GM12878 (cell line): ENCODE measurements at regions not wholly inside any gene's neighbourhood (a gene's known extent, or its start where the extent isn't known, plus 50 kb on each side); places are given as distances from the start of the nearest gene placed in this dataset.

Experiments used
- ATF2 ChIP-seq: IDR thresholded peaks from 2 replicates; pipeline ENCODE4 v1.6.1; 2012; ENCODE audit warnings: low read length, inconsistent platforms
- CTCF ChIP-seq, 3 experiments: IDR thresholded peaks in 2 of 3; conservative IDR thresholded peaks in 1 of 3; 2 replicates each; pipeline ENCODE4 v1.5.1; 2011; ENCODE audit warnings: low read depth in 3 of 3, low read length in 3 of 3, mild to moderate bottlenecking in 3 of 3, control low read depth in 2 of 3, moderate library complexity in 2 of 3, inconsistent platforms in 1 of 3, mixed read lengths in 1 of 3; ENCODE audit not compliant: control insufficient read depth in 2 of 3, insufficient read depth in 1 of 3; ENCODE audit errors: extremely low read depth in 1 of 3
- EP300 ChIP-seq, 2 experiments: fragments of 150-350 bp in 1 of 2; IDR thresholded peaks; 2 replicates each; pipeline ENCODE4 v1.6.1; 2011 to 2012; ENCODE audit warnings: low read depth in 2 of 2, low read length in 2 of 2, borderline replicate concordance in 1 of 2, improper control_type of control experiment in 1 of 2, inconsistent platforms in 1 of 2; ENCODE audit not compliant: control insufficient read depth in 1 of 2
- EZH2 ChIP-seq: IDR thresholded peaks from 2 replicates; pipeline ENCODE4 v1.6.1; 2012; ENCODE audit warnings: low read depth, mild to moderate bottlenecking, control low read depth, inconsistent platforms, low read length, borderline replicate concordance; ENCODE audit not compliant: control insufficient read depth
- FOXK2 ChIP-seq: fragments of 450-650 bp; IDR thresholded peaks from 2 replicates; pipeline ENCODE4 v1.6.1; 2017; ENCODE audit warnings: mild to moderate bottlenecking, moderate library complexity
- HDAC6 ChIP-seq: fragments of 200-600 bp; sonication (generic); IDR thresholded peaks from one replicate; pipeline ENCODE4 v1.8.0; 2017; ENCODE audit warnings: antibody characterized with exemption; ENCODE audit not compliant: unreplicated experiment
- JUND ChIP-seq: IDR thresholded peaks from 2 replicates; pipeline ENCODE4 v1.6.1; 2012; ENCODE audit warnings: low read depth, mild to moderate bottlenecking, low read length, improper control_type of control experiment, moderate library complexity
- MAX ChIP-seq: IDR thresholded peaks from 2 replicates; pipeline ENCODE4 v1.6.1; 2012; ENCODE audit warnings: low read depth, low read length, improper control_type of control experiment
- RCOR1 ChIP-seq: conservative IDR thresholded peaks from 2 replicates; pipeline ENCODE4 v1.6.1; 2012; ENCODE audit warnings: low read depth, low read length, improper control_type of control experiment
- SMAD5 ChIP-seq: IDR thresholded peaks from 2 replicates; pipeline ENCODE4 v1.6.1; 2016; ENCODE audit warnings: antibody characterized with exemption, low read depth
- SUPT20H ChIP-seq: IDR thresholded peaks from 2 replicates; pipeline ENCODE4 v1.6.1; 2011; ENCODE audit warnings: low read depth, mild to moderate bottlenecking, low read length, moderate library complexity, borderline replicate concordance; ENCODE audit not compliant: control insufficient read depth

GRCh38 chr2:66024391-66024790 lies 410.5 kb upstream of the MEIS1 start:
- TF ChIP-seq EP300 (IDR thresholded peaks at IDR 0.05; ENCODE audit: borderline replicate concordance in 1 of 2, control insufficient read depth in 1 of 2, low read depth in 2 of 2, low read length in 2 of 2): no peak
- TF ChIP-seq SMAD5: no peak
- no peak for TF ChIP-seq MAX
- TF ChIP-seq RCOR1: no peak
- no peak for TF ChIP-seq FOXK2
- TF ChIP-seq EZH2: no peak
- no peak for TF ChIP-seq HDAC6
- TF ChIP-seq ATF2: no peak
- TF ChIP-seq SUPT20H: no peak
- TF ChIP-seq CTCF (IDR thresholded peaks at IDR 0.05 in 2 of 3, conservative IDR thresholded peaks at IDR 0.05 in 1 of 3; ENCODE audit: control insufficient read depth in 2 of 3, extremely low read depth in 1 of 3, insufficient read depth in 1 of 3, low read depth in 3 of 3, low read length in 3 of 3): no peak
- no peak for TF ChIP-seq JUND
